ENCODE measurements at regions not wholly inside any gene's neighbourhood (a gene's known extent, or its start where the extent isn't known, plus 50 kb on each side); places are given as distances from the start of the nearest gene placed in this dataset.

DNA sequence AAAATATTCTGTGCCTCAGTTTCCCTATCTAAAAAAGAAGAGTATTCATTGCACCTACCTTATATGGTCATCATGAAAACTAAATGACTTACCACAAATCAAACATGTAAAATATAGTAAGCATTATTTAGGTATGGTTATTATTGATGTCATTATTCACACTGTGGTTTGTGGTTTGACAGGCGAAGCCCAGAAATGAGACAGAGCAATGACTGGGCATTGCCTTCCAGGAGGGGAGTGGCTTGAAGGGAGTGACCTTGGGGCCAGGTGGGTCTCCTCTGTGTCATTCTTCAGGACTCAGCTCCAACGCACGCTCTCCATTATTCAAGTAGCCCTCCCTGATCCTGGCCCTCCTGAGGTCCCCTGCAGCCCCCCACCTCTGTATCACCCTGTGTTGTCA lies 133.7 kb downstream of the DMRTA2 start:
- Mint-ChIP-seq H3K27ac (no peak overlapping the region), H3K27me3 (peaks cover 7% of the 10 kb centered on the region), H3K4me1 (no peaks in the 10 kb centered on the region), H3K4me3 (no peak overlapping the region), H3K36me3 (ENCODE audit: low read depth) (no peaks in the 10 kb centered on the region), H3K9me3 (no peaks in the 10 kb centered on the region)
- no peak for DNase-seq
- CTCF ChIA-PET = no interaction called here
- intact Hi-C loops (cut with micrococcal nuclease) = no loop called here
- TF ChIP-seq, protein P1, sequence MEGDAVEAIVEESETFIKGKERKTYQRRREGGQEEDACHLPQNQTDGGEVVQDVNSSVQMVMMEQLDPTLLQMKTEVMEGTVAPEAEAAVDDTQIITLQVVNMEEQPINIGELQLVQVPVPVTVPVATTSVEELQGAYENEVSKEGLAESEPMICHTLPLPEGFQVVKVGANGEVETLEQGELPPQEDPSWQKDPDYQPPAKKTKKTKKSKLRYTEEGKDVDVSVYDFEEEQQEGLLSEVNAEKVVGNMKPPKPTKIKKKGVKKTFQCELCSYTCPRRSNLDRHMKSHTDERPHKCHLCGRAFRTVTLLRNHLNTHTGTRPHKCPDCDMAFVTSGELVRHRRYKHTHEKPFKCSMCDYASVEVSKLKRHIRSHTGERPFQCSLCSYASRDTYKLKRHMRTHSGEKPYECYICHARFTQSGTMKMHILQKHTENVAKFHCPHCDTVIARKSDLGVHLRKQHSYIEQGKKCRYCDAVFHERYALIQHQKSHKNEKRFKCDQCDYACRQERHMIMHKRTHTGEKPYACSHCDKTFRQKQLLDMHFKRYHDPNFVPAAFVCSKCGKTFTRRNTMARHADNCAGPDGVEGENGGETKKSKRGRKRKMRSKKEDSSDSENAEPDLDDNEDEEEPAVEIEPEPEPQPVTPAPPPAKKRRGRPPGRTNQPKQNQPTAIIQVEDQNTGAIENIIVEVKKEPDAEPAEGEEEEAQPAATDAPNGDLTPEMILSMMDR (IDR thresholded peaks at IDR 0.05) = no peak
- no peak for ATAC-seq (ENCODE audit: low read depth)
- POLR2A ChIA-PET = no interaction called here

DNA sequence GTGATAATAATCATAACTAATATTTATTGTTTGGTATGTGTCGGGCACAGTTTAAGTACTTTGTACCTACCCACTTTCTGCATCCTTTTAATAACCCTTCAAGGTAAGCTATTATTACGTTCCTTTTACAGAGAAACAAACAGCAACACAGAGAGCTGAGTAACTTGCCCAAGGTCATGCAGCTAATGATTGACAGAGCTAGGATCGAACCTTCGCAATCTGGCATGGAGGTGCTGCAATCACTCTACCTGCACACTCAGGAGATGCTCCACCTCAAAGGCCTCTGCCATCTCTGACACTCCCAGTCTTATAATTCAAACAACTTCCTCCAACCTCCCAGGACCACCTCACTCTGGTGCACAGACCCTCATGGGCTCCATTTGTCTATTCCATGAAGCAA lies 137.2 kb downstream of the DMRTA2 start:
- Mint-ChIP-seq H3K27ac (no peak overlapping the region), H3K4me3 (no peak overlapping the region), H3K9me3 (no peaks in the 10 kb centered on the region), H3K4me1 (no peaks in the 10 kb centered on the region), H3K36me3 (ENCODE audit: low read depth) (no peaks in the 10 kb centered on the region), H3K27me3 (peaks cover 7% of the 10 kb centered on the region)
- POLR2A ChIA-PET = no interaction called here
- TF ChIP-seq, protein P1 (IDR thresholded peaks at IDR 0.05) = no peak
- DNase-seq = no peak
- CTCF ChIA-PET = no interaction called here
- ATAC-seq (ENCODE audit: low read depth) = no peak
- intact Hi-C loops (cut with micrococcal nuclease) = no loop called here

DNA sequence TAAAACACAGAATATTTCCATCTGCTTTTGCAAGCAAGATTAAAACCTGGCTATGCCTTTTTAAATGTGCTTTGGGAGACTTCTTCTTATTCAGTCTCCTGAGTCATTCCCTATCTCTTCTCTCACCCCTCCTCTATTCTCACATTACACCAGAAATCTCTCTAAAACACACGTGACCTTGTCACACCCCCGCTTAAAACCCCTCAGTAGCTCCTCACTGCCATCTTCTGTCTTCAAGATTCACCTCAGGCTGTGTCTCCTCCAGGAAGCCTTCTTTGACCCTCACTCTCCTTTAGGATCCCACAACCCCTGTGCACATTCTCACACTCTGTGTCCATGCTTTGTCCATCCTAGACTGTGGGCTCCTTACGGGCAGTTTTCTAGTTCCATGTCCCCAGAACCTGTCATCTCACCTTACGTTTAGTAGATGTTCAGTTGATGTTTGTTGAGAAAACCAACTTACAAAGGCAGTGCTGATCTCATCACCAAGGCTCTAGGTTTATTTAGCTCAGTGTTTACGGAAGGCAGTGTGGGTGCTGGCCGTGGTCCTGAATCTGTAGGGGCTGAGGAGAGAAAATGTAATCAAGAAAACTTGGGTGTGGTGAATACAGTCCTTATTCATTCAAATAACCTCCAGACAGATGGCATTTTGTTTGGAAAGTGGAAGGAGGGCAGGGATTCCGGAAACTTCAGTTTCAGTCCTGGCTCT lies 143.5 kb downstream of the DMRTA2 start:
- Mint-ChIP-seq H3K27ac (no peak overlapping the region), H3K36me3 (ENCODE audit: low read depth) (no peaks in the 10 kb centered on the region), H3K4me1 (no peaks in the 10 kb centered on the region), H3K4me3 (no peak overlapping the region), H3K9me3 (no peaks in the 10 kb centered on the region), H3K27me3 (peaks cover 14% of the 10 kb centered on the region)
- TF ChIP-seq, protein P1 (IDR thresholded peaks at IDR 0.05) = no peak
- ATAC-seq (ENCODE audit: low read depth) (no peak), DNase-seq (no peak)
- ChIA-PET CTCF (interaction anchor here (0.6 kb wide), 1 partner anchor 17 kb away, joined by 3 read pairs; no protein-coding TSS in a partner anchor), POLR2A (no interaction called here)
- intact Hi-C loops (cut with micrococcal nuclease) = no loop called here

DNA sequence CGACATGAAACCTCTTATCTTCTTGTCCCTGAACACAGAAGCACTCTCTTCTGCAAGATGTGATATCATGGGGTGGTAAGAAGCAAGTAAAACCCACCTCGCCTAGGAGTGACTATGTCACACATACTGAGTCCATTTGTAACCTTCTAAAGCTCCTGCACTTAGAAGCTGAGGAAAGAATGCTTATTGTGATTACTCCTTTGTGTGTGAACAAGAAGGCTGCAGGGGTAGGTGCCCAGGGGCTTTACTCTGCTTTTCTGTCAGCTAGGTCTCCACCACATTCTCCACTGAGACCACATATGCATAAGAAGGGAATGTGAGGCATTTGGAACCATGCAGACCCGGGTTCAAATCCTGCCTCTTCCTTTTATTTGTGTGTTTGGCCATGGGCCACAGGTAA lies 144.3 kb downstream of the DMRTA2 start:
- Mint-ChIP-seq H3K36me3 (ENCODE audit: low read depth) (no peaks in the 10 kb centered on the region), H3K9me3 (no peaks in the 10 kb centered on the region), H3K27ac (no peak overlapping the region), H3K4me1 (no peaks in the 10 kb centered on the region), H3K4me3 (no peak overlapping the region), H3K27me3 (peaks cover 15% of the 10 kb centered on the region)
- TF ChIP-seq, protein P1 (IDR thresholded peaks at IDR 0.05) = no peak
- ATAC-seq (ENCODE audit: low read depth) (no peak), DNase-seq (no peak)
- intact Hi-C loops (cut with micrococcal nuclease) = no loop called here
- ChIA-PET CTCF (no interaction called here), POLR2A (no interaction called here)

DNA sequence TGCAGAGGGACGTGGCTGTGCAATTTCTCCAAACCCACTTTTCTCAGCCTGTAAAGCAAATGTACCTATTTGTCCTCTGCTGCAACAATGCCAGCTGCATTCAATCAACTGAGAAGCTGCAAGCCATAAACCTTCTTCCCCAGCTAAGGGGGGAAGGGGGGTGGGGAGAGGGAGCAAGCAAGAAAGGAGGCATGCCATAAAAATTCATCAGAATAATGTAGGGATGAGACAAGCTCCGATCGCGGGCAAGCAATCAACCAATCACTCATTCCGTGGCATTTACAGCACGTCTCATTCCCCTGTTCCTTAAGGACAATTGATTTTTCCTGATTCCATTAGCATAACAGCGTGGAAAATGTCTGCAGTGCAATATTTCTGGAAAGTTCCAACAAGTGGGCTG lies 144.8 kb downstream of the DMRTA2 start:
- DNase-seq (no peak), ATAC-seq (ENCODE audit: low read depth) (no peak)
- H3K4me1 Mint-ChIP-seq = no peaks in the 10 kb centered on the region
- no peaks in the 10 kb centered on the region for H3K9me3 Mint-ChIP-seq
- POLR2A ChIA-PET = no interaction called here
- no peak overlapping the region for H3K27ac Mint-ChIP-seq
- CTCF ChIA-PET = no interaction called here
- peaks cover 15% of the 10 kb centered on the region for H3K27me3 Mint-ChIP-seq
- TF ChIP-seq, protein P1 (IDR thresholded peaks at IDR 0.05) = no peak
- H3K4me3 Mint-ChIP-seq = no peak overlapping the region
- H3K36me3 Mint-ChIP-seq (ENCODE audit: low read depth) = no peaks in the 10 kb centered on the region
- intact Hi-C loops (cut with micrococcal nuclease) = no loop called here
